Sigmoid colon (tissue), 6 donors: ENCODE measurements at regions not wholly inside any gene's neighbourhood (a gene's known extent, or its start where the extent isn't known, plus 50 kb on each side); places are given as distances from the start of the nearest gene placed in this dataset.
A peak's percentile ranks its signal among the peaks of the same experiment; 100 is the strongest.

Experiments used
- DNase-seq: peaks from one replicate; pipeline ENCODE4 v3.0.0-alpha.2; 2019
- H3K27ac ChIP-seq, 4 donors: fragments of 200-600 bp; sonication (generic); one replicate each; pipeline ENCODE4 v1.5.1; 2016 to 2019; ENCODE audit warnings: mild to moderate bottlenecking in 1 of 4
- H3K27me3 ChIP-seq, 3 donors: fragments of 200-600 bp; sonication (generic); one replicate each; pipeline ENCODE4 v1.5.1; 2019; ENCODE audit warnings: mild to moderate bottlenecking in 1 of 3
- H3K36me3 ChIP-seq, 4 donors: fragments of 200-600 bp; sonication (generic); one replicate each; pipeline ENCODE4 v1.5.1; 2016 to 2019
- H3K4me1 ChIP-seq, 4 donors: fragments of 200-600 bp; sonication (generic); one replicate each; pipeline ENCODE4 v1.5.1; 2017 to 2019
- H3K4me3 ChIP-seq, 4 donors: fragments of 200-600 bp; sonication (generic); one replicate each; pipeline ENCODE4 v1.5.1; 2017 to 2019; ENCODE audit warnings: mild to moderate bottlenecking in 2 of 4, moderate library complexity in 1 of 4
- H3K9me3 ChIP-seq, 4 donors: fragments of 200-600 bp in 3 of 4; sonication (generic) in 3 of 4; one replicate each; pipeline versions ENCODE4 v1.5.1 to v1.6.1; 2013 to 2019
- CTCF ChIP-seq, 4 experiments: fragments of 450-650 bp in 3 of 4; fragments of 200-600 bp in 1 of 4; IDR thresholded peaks; one replicate each; pipeline ENCODE4 v1.5.1; 2016 to 2019; ENCODE audit warnings: antibody characterized with exemption in 4 of 4, mild to moderate bottlenecking in 3 of 4, moderate library complexity in 2 of 4
- EP300 ChIP-seq, 4 donors: sonication (generic); formaldehyde crosslinking; IDR thresholded peaks; one replicate each; pipeline ENCODE4 v1.6.1; 2017; ENCODE audit warnings: antibody characterized with exemption in 4 of 4
- POLR2A ChIP-seq, 2 donors: fragments of 450-650 bp; IDR thresholded peaks; one replicate each; pipeline ENCODE4 v1.6.1; 2016; ENCODE audit warnings: antibody characterized with exemption in 2 of 2, mild to moderate bottlenecking in 2 of 2, moderate library complexity in 2 of 2
- POLR2AphosphoS5 ChIP-seq, 4 donors: sonication (generic); formaldehyde crosslinking; IDR thresholded peaks; one replicate each; pipeline ENCODE4 v1.6.1; 2017; ENCODE audit warnings: antibody characterized with exemption in 4 of 4
- WGBS, 2 donors: extraction: QIAGEN DNeasy Blood & Tissue Kit; methylation state at CpG; one replicate each; pipeline ENCODE4 v1.1.7; 2013; 5-methylcytosine and 5-hydroxymethylcytosine counted together
- intact Hi-C: fragments of 100-400 bp; cut with DNase I; formaldehyde crosslinking; loops from one replicate; pipeline ENCODE4 v1.15.1; 2023
- donor health status: healthy with polysubstance abuse.
- donor health status: healthy.

GRCh38 chr5:133713751-133714150, 101.4 kb upstream of the FSTL4 start:
- peaks cover 0 to 11% (median 11%) of the 10 kb centered on the region in 4 donors for H3K4me1 ChIP-seq
- H3K4me3 ChIP-seq, result no peak overlapping the region
- 68 to 79% methylated on average over 6 of the region's 6 CpGs for WGBS, 2 donors
- no peaks in the 10 kb centered on the region for H3K27me3 ChIP-seq
- no peak for DNase-seq
- H3K9me3 ChIP-seq, result no peaks in the 10 kb centered on the region
- no peak overlapping the region for H3K27ac ChIP-seq
- TF ChIP-seq EP300 (IDR thresholded peaks at IDR 0.05) (no peak), POLR2AphosphoS5 (IDR thresholded peaks at IDR 0.05) (no peak), CTCF (IDR thresholded peaks at IDR 0.05) (no peak), POLR2A (IDR thresholded peaks at IDR 0.05) (no peak)
- intact Hi-C loops, result no loop called here
- H3K36me3 ChIP-seq, result no peaks in the 10 kb centered on the region

- no peak for DNase-seq
- Histone ChIP-seq H3K27ac (no peak overlapping the region), H3K4me1 (peaks cover 0 to 17% (median 14%) of the 10 kb centered on the region in 4 donors), H3K9me3 (no peaks in the 10 kb centered on the region), H3K27me3 (no peaks in the 10 kb centered on the region), H3K36me3 (no peaks in the 10 kb centered on the region), H3K4me3 (no peak overlapping the region)
- intact Hi-C loops, result no loop called here
- no peak for TF ChIP-seq POLR2AphosphoS5 (IDR thresholded peaks at IDR 0.05)
- no peak for TF ChIP-seq EP300 (IDR thresholded peaks at IDR 0.05)
- TF ChIP-seq CTCF (IDR thresholded peaks at IDR 0.05), result no peak
- TF ChIP-seq POLR2A (IDR thresholded peaks at IDR 0.05), result no peak
Observed at GRCh38 chr5:133713209-133713608, 100.9 kb upstream of the FSTL4 start.

- DNase-seq, result no peak
- intact Hi-C loops, result no loop called here
- H3K4me1 ChIP-seq, result peaks cover 0 to 19% (median 15%) of the 10 kb centered on the region in 4 donors
- no peak overlapping the region for H3K4me3 ChIP-seq
- H3K27ac ChIP-seq, result no peak overlapping the region
- H3K9me3 ChIP-seq, result no peaks in the 10 kb centered on the region
- no peaks in the 10 kb centered on the region for H3K36me3 ChIP-seq
- WGBS, 2 donors, result 67 to 73% methylated on average over 7 of the region's 7 CpGs
- H3K27me3 ChIP-seq, result no peaks in the 10 kb centered on the region
- TF ChIP-seq POLR2AphosphoS5 (IDR thresholded peaks at IDR 0.05) (no peak), EP300 (IDR thresholded peaks at IDR 0.05) (no peak), CTCF (IDR thresholded peaks at IDR 0.05) (no peak), POLR2A (IDR thresholded peaks at IDR 0.05) (no peak)
Observed at GRCh38 chr5:133712562-133712961, 100.2 kb upstream of the FSTL4 start.

DNA sequence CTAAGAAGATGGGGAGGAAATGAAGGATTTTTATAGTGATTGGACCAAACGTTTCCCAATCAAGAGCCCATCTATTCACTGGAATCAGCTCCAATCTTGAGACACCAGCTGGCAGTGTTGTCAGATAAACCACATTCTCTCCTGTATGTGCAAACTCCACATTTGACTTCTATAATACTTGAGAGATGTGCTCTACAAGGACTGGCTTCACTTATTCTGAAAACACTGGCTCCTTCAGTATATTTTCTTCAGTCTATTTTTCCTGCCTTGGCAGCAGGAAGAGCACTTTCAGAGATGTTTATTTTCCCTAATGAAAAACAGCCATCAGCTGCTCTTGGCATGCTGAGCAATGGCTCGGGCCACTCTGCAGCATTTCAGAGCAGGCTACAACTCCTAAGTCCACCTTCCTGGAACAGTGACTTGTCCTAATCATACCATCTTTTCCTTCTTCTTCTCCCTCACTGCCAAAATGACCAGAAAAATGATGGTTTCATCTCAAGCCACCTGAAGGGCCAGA, 96.9 kb upstream of the FSTL4 start:
- no peaks in the 10 kb centered on the region for H3K9me3 ChIP-seq
- intact Hi-C loops, result no loop called here
- no peak overlapping the region for H3K27ac ChIP-seq
- no peak overlapping the region for H3K4me3 ChIP-seq
- H3K36me3 ChIP-seq, result no peaks in the 10 kb centered on the region
- peak; percentile 47 for DNase-seq
- peaks cover 0 to 19% (median 15%) of the 10 kb centered on the region in 4 donors for H3K4me1 ChIP-seq
- no peaks in the 10 kb centered on the region for H3K27me3 ChIP-seq
- TF ChIP-seq EP300 (IDR thresholded peaks at IDR 0.05) (no peak), POLR2AphosphoS5 (IDR thresholded peaks at IDR 0.05) (no peak), CTCF (IDR thresholded peaks at IDR 0.05) (no peak), POLR2A (IDR thresholded peaks at IDR 0.05) (no peak)
- WGBS, 2 donors, result 24 to 25% methylated on average over 2 of the region's 2 CpGs

GRCh38 chr5:133708331-133708850, 96.0 kb upstream of the FSTL4 start:
- peak; percentile 45 for DNase-seq
- intact Hi-C loops, result no loop called here
- Histone ChIP-seq H3K27me3 (no peaks in the 10 kb centered on the region), H3K9me3 (no peaks in the 10 kb centered on the region), H3K36me3 (no peaks in the 10 kb centered on the region), H3K4me1 (peaks cover 0 to 19% (median 15%) of the 10 kb centered on the region in 4 donors), H3K4me3 (no peak overlapping the region), H3K27ac (no peak overlapping the region)
- TF ChIP-seq POLR2AphosphoS5 (IDR thresholded peaks at IDR 0.05) (no peak), CTCF (IDR thresholded peaks at IDR 0.05) (no peak), EP300 (IDR thresholded peaks at IDR 0.05) (no peak), POLR2A (IDR thresholded peaks at IDR 0.05) (no peak)
- 49 to 75% methylated on average over 3 of the region's 3 CpGs for WGBS, 2 donors
